ENCODE measurements at regions not wholly inside any gene's neighbourhood (a gene's known extent, or its start where the extent isn't known, plus 50 kb on each side); places are given as distances from the start of the nearest gene placed in this dataset.

- no peaks in the 10 kb centered on the region for H3K9me3 ChIP-seq (ENCODE audit: insufficient read depth, low read length)
- H3K4me3 ChIP-seq (ENCODE audit: low read length) = no peak overlapping the region
- no peak overlapping the region for H3K27ac ChIP-seq (ENCODE audit: low read length)
- H3K36me3 ChIP-seq (replicated peaks; ENCODE audit: low read depth, low read length) = no peaks in the 10 kb centered on the region
- no peaks in the 10 kb centered on the region for H3K4me1 ChIP-seq (ENCODE audit: low read length)
- no peaks in the 10 kb centered on the region for H3K79me2 ChIP-seq (ENCODE audit: low read length)
- H3K4me2 ChIP-seq (ENCODE audit: low read length) = no peak overlapping the region
- H3K9ac ChIP-seq (ENCODE audit: low read length) = no peak overlapping the region
- H2AFZ ChIP-seq (ENCODE audit: low read depth, low read length) = no peak overlapping the region
- no peaks in the 10 kb centered on the region for H3K27me3 ChIP-seq (ENCODE audit: low read depth, low read length)
- TF ChIP-seq EZH2phosphoT487 (IDR thresholded peaks at IDR 0.05; ENCODE audit: low read depth) (no peak), CTCF (IDR thresholded peaks at IDR 0.05; ENCODE audit: low read depth, low read length) (no peak)
- no peaks in the 10 kb centered on the region for H4K20me1 ChIP-seq (ENCODE audit: insufficient read depth, low read length)
These were observed 99.4 kb upstream of the VGLL2 start for GRCh38 chr6:117165911-117166499.

GRCh38 chr6:117167520-117168271 lies 97.7 kb upstream of the VGLL2 start:
- Histone ChIP-seq H3K27ac (ENCODE audit: low read length) (no peak overlapping the region), H3K36me3 (replicated peaks; ENCODE audit: low read depth, low read length) (no peaks in the 10 kb centered on the region), H3K4me1 (ENCODE audit: low read length) (no peaks in the 10 kb centered on the region), H3K9me3 (ENCODE audit: insufficient read depth, low read length) (no peaks in the 10 kb centered on the region), H3K9ac (ENCODE audit: low read length) (no peak overlapping the region), H3K27me3 (ENCODE audit: low read depth, low read length) (no peaks in the 10 kb centered on the region), H2AFZ (ENCODE audit: low read depth, low read length) (no peak overlapping the region), H4K20me1 (ENCODE audit: insufficient read depth, low read length) (no peaks in the 10 kb centered on the region), H3K4me2 (ENCODE audit: low read length) (no peak overlapping the region), H3K4me3 (ENCODE audit: low read length) (no peak overlapping the region), H3K79me2 (ENCODE audit: low read length) (no peaks in the 10 kb centered on the region)
- TF ChIP-seq EZH2phosphoT487 (IDR thresholded peaks at IDR 0.05; ENCODE audit: low read depth) (no peak), CTCF (IDR thresholded peaks at IDR 0.05; ENCODE audit: low read depth, low read length) (no peak)

- H3K4me1 ChIP-seq (ENCODE audit: low read length) = no peaks in the 10 kb centered on the region
- H3K4me2 ChIP-seq (ENCODE audit: low read length) = no peak overlapping the region
- H3K79me2 ChIP-seq (ENCODE audit: low read length) = no peaks in the 10 kb centered on the region
- H3K9me3 ChIP-seq (ENCODE audit: insufficient read depth, low read length) = no peaks in the 10 kb centered on the region
- no peaks in the 10 kb centered on the region for H3K27me3 ChIP-seq (ENCODE audit: low read depth, low read length)
- H2AFZ ChIP-seq (ENCODE audit: low read depth, low read length) = no peak overlapping the region
- no peak for TF ChIP-seq EZH2phosphoT487 (IDR thresholded peaks at IDR 0.05; ENCODE audit: low read depth)
- TF ChIP-seq CTCF (IDR thresholded peaks at IDR 0.05; ENCODE audit: low read depth, low read length) = no peak
- no peak overlapping the region for H3K27ac ChIP-seq (ENCODE audit: low read length)
- no peaks in the 10 kb centered on the region for H4K20me1 ChIP-seq (ENCODE audit: insufficient read depth, low read length)
- H3K9ac ChIP-seq (ENCODE audit: low read length) = no peak overlapping the region
- H3K4me3 ChIP-seq (ENCODE audit: low read length) = no peak overlapping the region
- H3K36me3 ChIP-seq (replicated peaks; ENCODE audit: low read depth, low read length) = no peaks in the 10 kb centered on the region
These were observed 96.9 kb upstream of the VGLL2 start for GRCh38 chr6:117168296-117169063.

GRCh38 chr6:117169064-117169665 lies 96.2 kb upstream of the VGLL2 start:
- Histone ChIP-seq H3K9ac (ENCODE audit: low read length) (no peak overlapping the region), H3K4me3 (ENCODE audit: low read length) (no peak overlapping the region), H3K36me3 (replicated peaks; ENCODE audit: low read depth, low read length) (no peaks in the 10 kb centered on the region), H3K9me3 (ENCODE audit: insufficient read depth, low read length) (no peaks in the 10 kb centered on the region), H4K20me1 (ENCODE audit: insufficient read depth, low read length) (no peaks in the 10 kb centered on the region), H3K27ac (ENCODE audit: low read length) (no peak overlapping the region), H3K4me1 (ENCODE audit: low read length) (no peaks in the 10 kb centered on the region), H2AFZ (ENCODE audit: low read depth, low read length) (no peak overlapping the region), H3K4me2 (ENCODE audit: low read length) (no peak overlapping the region), H3K79me2 (ENCODE audit: low read length) (no peaks in the 10 kb centered on the region), H3K27me3 (ENCODE audit: low read depth, low read length) (no peaks in the 10 kb centered on the region)
- TF ChIP-seq CTCF (IDR thresholded peaks at IDR 0.05; ENCODE audit: low read depth, low read length) (no peak), EZH2phosphoT487 (IDR thresholded peaks at IDR 0.05; ENCODE audit: low read depth) (no peak)
